ENCODE measurements at regions not wholly inside any gene's neighbourhood (a gene's known extent, or its start where the extent isn't known, plus 50 kb on each side); places are given as distances from the start of the nearest gene placed in this dataset.

GRCh38 chr2:234823196-234823876 is 128.5 kb upstream of the SH3BP4 start:
- H3K4me3 ChIP-seq (ENCODE audit: low read depth, poor library complexity, severe bottlenecking): no peak overlapping the region
- peak in 1 of 2 donors; percentile 34 for DNase-seq (ENCODE audit: low spot score in 2 of 2)
- TF ChIP-seq CTCF (IDR thresholded peaks at IDR 0.05): no peak
- TF ChIP-seq POLR2A (IDR thresholded peaks at IDR 0.05): no peak
- 59 to 61% methylated on average over 7 of the region's 7 CpGs for whole genome bisulfite sequencing, 2 donors
- intact Hi-C loops (cut with DNase I; ENCODE audit: low total_unique reads): no loop called here

- H3K4me3 ChIP-seq (ENCODE audit: low read depth, poor library complexity, severe bottlenecking): no peak overlapping the region
- WGBS, 2 donors: 89 to 94% methylated on average over 1 of the region's 1 CpG
- DNase-seq (ENCODE audit: low spot score in 2 of 2): no peak
- intact Hi-C loops (cut with DNase I; ENCODE audit: low total_unique reads): no loop called here
- TF ChIP-seq POLR2A (IDR thresholded peaks at IDR 0.05) (no peak), CTCF (IDR thresholded peaks at IDR 0.05) (no peak)
These were observed 129.8 kb upstream of the SH3BP4 start for GRCh38 chr2:234821946-234822475.

GRCh38 chr2:234818937-234819336 is 132.9 kb upstream of the SH3BP4 start:
- intact Hi-C loops (cut with DNase I; ENCODE audit: low total_unique reads): no loop called here
- DNase-seq (ENCODE audit: low spot score in 2 of 2): no peak
- WGBS, 2 donors: 74 to 76% methylated on average over 3 of the region's 3 CpGs
- TF ChIP-seq POLR2A (IDR thresholded peaks at IDR 0.05): no peak
- TF ChIP-seq CTCF (IDR thresholded peaks at IDR 0.05): no peak
- H3K4me3 ChIP-seq (ENCODE audit: low read depth, poor library complexity, severe bottlenecking): no peak overlapping the region

GRCh38 chr2:234816491-234816890 is 135.3 kb upstream of the SH3BP4 start:
- WGBS, 2 donors: 48 to 63% methylated on average over 10 of the region's 10 CpGs
- DNase-seq (ENCODE audit: low spot score in 2 of 2): no peak
- no peak for TF ChIP-seq POLR2A (IDR thresholded peaks at IDR 0.05)
- no peak for TF ChIP-seq CTCF (IDR thresholded peaks at IDR 0.05)
- intact Hi-C loops (cut with DNase I; ENCODE audit: low total_unique reads): no loop called here
- no peak overlapping the region for H3K4me3 ChIP-seq (ENCODE audit: low read depth, poor library complexity, severe bottlenecking)

- no peak for DNase-seq (ENCODE audit: low spot score in 2 of 2)
- no peak for TF ChIP-seq CTCF (IDR thresholded peaks at IDR 0.05)
- TF ChIP-seq POLR2A (IDR thresholded peaks at IDR 0.05): no peak
- no peak overlapping the region for H3K4me3 ChIP-seq (ENCODE audit: low read depth, poor library complexity, severe bottlenecking)
- intact Hi-C loops (cut with DNase I; ENCODE audit: low total_unique reads): no loop called here
- WGBS, 2 donors: 55% methylated on average over 4 of the region's 4 CpGs
These were observed 135.8 kb upstream of the SH3BP4 start for GRCh38 chr2:234816056-234816455.

- intact Hi-C loops (cut with DNase I; ENCODE audit: low total_unique reads): no loop called here
- TF ChIP-seq POLR2A (IDR thresholded peaks at IDR 0.05): no peak
- no peak for TF ChIP-seq CTCF (IDR thresholded peaks at IDR 0.05)
- no peak for DNase-seq (ENCODE audit: low spot score in 2 of 2)
- no peak overlapping the region for H3K4me3 ChIP-seq (ENCODE audit: low read depth, poor library complexity, severe bottlenecking)
- WGBS, 2 donors: 71 to 76% methylated on average over 5 of the region's 5 CpGs
These were observed 137.4 kb upstream of the SH3BP4 start for GRCh38 chr2:234814374-234814773.

Measured in lower leg skin (tissue), 4 donors.